BJ (cell line): ENCODE measurements at regions not wholly inside any gene's neighbourhood (a gene's known extent, or its start where the extent isn't known, plus 50 kb on each side); places are given as distances from the start of the nearest gene placed in this dataset.

Source experiments
- CTCF ChIA-PET: fragments of 350-600 bp; formaldehyde crosslinking; extraction: SDS; loops from one replicate; lab custom pipeline; 2021; ENCODE audit warnings: antibody characterized with exemption, inconsistent platforms; lab: Yijun Ruan, JAX
- POLR2A ChIA-PET: fragments of 300-600 bp; sonication (Branson Sonifier 250); formaldehyde crosslinking; extraction: SDS; loops from one replicate; lab custom pipeline; 2021; ENCODE audit warnings: antibody characterized with exemption; lab: Charles Lee
- DNase-seq: peaks from one replicate; pipeline ENCODE4 v3.0.0-alpha.2; 2011; ENCODE audit warnings: low read depth
- H3K27me3 ChIP-seq: 2 replicates; pipeline ENCODE4 v1.6.0; 2011; ENCODE audit warnings: low read length; ENCODE audit not compliant: control insufficient read depth, insufficient read depth
- H3K36me3 ChIP-seq: 2 replicates; pipeline ENCODE4 v1.5.1; 2011; ENCODE audit warnings: low read length; ENCODE audit not compliant: control insufficient read depth, insufficient read depth
- H3K4me3 ChIP-seq: 2 replicates; pipeline ENCODE4 v1.5.1; 2011; ENCODE audit warnings: low read depth, mild to moderate bottlenecking, control low read depth, low read length
- TF ChIP-seq, protein P1 (sequence below): IDR thresholded peaks from 2 replicates; pipeline ENCODE4 v1.5.1; 2011; ENCODE audit warnings: low read depth, mild to moderate bottlenecking, control low read depth, inconsistent platforms, low read length, moderate library complexity; ENCODE audit not compliant: insufficient read depth

DNA sequence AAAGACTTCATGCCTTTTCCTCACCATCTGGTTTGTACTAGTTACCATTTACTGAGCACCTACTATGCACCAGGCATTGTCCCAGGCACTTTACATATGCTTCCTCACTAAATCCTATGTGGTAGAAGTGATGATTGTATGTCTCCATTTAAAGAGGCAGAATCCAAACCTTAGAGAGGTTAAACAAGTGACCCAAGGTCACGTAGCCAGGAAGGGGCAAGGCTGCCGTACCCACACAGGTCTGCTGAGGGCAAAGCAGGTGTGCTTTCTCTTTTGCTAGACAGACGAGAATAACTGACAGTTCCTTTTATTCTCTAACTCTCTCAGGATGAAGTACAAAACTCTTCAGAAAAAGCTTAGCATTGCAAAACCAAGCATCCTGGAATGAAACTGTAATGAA lies 235.2 kb upstream of the SRRM4 start:
- CTCF ChIA-PET, result interaction anchor here (0.7 kb wide), 1 partner anchor 322 kb away, joined by 3 read pairs; no protein-coding TSS in a partner anchor
- TF ChIP-seq, protein P1, sequence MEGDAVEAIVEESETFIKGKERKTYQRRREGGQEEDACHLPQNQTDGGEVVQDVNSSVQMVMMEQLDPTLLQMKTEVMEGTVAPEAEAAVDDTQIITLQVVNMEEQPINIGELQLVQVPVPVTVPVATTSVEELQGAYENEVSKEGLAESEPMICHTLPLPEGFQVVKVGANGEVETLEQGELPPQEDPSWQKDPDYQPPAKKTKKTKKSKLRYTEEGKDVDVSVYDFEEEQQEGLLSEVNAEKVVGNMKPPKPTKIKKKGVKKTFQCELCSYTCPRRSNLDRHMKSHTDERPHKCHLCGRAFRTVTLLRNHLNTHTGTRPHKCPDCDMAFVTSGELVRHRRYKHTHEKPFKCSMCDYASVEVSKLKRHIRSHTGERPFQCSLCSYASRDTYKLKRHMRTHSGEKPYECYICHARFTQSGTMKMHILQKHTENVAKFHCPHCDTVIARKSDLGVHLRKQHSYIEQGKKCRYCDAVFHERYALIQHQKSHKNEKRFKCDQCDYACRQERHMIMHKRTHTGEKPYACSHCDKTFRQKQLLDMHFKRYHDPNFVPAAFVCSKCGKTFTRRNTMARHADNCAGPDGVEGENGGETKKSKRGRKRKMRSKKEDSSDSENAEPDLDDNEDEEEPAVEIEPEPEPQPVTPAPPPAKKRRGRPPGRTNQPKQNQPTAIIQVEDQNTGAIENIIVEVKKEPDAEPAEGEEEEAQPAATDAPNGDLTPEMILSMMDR, result no peak
- no peak for DNase-seq
- POLR2A ChIA-PET, result no interaction called here
- H3K36me3 ChIP-seq, result no peaks in the 10 kb centered on the region
- H3K4me3 ChIP-seq, result no peak overlapping the region
- no peaks in the 10 kb centered on the region for H3K27me3 ChIP-seq

DNA sequence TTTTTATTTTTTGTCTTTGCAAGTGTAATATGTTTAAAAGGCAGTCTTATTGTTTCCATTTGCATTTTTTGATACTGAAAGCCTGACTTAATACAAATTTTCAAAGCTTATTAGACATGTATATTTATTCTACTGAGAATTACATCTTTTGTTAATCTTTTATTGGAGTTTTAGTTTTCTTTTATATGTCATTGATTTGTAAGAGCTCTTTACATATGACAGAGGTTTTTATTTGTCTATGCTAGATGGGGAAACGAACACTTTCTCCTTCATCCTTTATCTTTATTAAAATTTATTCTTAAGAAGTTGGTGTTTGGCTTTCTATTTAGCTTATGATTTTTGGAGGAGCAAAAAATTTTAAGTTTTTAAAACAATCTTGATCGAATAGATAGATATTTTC lies 234.4 kb upstream of the SRRM4 start:
- POLR2A ChIA-PET, result no interaction called here
- CTCF ChIA-PET, result no interaction called here
- H3K36me3 ChIP-seq, result no peaks in the 10 kb centered on the region
- H3K4me3 ChIP-seq, result no peak overlapping the region
- TF ChIP-seq, protein P1, result no peak
- no peaks in the 10 kb centered on the region for H3K27me3 ChIP-seq
- no peak for DNase-seq

DNA sequence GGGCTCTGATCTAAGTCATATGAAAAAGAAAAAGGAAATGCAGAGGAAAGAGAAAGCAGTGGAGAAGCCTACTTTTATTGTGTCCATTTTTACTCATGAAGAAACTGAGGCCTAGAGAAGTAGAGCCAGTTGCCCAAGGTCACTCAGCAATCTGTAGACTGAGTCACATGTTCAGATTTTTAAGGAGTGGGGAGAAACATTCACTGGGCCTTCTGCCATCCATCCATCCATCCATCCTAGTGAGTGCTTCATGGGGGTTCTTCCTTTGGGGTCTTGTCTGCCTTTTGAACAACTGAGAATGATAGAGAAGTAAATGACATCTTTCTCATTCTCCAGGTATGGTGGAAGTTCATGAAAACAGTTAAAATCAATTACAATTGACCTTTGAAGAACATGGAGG lies 233.6 kb upstream of the SRRM4 start:
- ChIA-PET POLR2A (no interaction called here), CTCF (no interaction called here)
- H3K36me3 ChIP-seq, result no peaks in the 10 kb centered on the region
- H3K27me3 ChIP-seq, result no peaks in the 10 kb centered on the region
- no peak overlapping the region for H3K4me3 ChIP-seq
- no peak for DNase-seq
- TF ChIP-seq, protein P1, result no peak

DNA sequence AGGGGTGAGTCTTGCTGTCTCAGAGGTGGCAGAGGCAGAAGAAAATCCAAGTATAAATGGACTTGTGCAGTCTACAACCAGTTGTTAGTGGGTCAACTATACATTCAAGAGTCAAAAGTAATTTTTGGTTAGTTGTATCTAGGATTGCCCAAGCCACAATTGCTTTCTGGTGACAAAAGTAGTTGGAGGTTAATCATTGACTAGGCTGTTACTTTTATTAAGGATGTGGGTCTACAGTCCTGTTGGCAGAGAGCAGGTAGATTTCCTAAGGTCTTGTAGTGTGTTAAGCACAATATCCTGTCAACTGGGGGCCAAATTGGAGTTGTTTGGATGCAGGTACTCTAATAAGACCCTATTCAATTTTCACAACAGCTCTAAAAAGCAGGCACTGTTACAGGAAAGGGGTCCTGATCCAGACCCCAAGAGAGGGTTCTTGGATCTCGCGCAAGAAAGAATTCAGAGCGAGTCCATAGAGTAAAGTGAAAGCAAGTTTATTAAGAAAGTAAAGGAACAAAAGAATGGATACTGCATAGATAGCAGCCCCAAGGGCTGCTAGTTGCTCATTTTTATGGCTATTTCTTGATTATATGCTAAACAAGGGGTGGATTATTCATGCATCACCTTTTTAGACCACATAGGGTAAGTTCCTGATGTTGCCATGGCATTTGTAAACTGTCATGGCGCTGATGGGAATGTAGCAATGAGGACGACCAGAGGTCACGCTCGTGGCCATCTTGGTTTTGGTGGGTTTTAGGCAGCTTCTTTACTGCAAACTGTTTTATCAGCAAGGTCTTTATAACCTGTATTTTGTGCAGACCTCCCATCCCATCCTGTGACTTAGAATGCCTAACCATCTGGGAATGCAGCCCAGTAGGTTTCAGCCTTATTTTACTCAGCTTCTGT lies 232.6 kb upstream of the SRRM4 start:
- TF ChIP-seq, protein P1, result no peak
- Histone ChIP-seq H3K27me3 (no peaks in the 10 kb centered on the region), H3K4me3 (no peak overlapping the region), H3K36me3 (no peaks in the 10 kb centered on the region)
- DNase-seq, result no peak
- CTCF ChIA-PET, result no interaction called here
- POLR2A ChIA-PET, result no interaction called here

DNA sequence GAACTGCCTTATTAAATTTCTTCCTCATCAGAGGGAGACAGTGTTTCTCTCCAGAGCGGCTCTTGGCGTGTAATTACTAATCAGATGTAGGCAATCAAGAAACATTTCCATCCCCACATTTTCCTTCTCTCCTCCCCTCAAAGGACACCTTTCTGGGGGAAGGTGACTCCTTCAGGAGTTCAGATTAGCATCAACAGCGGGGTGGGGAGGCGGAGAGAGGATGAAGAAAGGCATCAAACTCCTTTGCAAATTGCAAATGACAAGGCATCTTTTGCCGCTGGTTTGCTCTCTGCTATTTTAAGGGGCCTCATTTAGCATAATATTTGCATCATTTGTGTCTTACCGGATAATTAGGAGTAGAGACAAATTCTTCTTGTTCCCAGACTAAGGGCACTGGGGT lies 231.7 kb upstream of the SRRM4 start:
- H3K4me3 ChIP-seq, result no peak overlapping the region
- POLR2A ChIA-PET, result no interaction called here
- DNase-seq, result no peak
- H3K27me3 ChIP-seq, result no peaks in the 10 kb centered on the region
- CTCF ChIA-PET, result no interaction called here
- no peaks in the 10 kb centered on the region for H3K36me3 ChIP-seq
- TF ChIP-seq, protein P1, result no peak
